Testis (tissue), 2 donors: ENCODE measurements at regions not wholly inside any gene's neighbourhood (a gene's known extent, or its start where the extent isn't known, plus 50 kb on each side); places are given as distances from the start of the nearest gene placed in this dataset.

Experiments
- CTCF ChIP-seq, 3 experiments: fragments of 450-650 bp in 2 of 3; fragments of 200-600 bp in 1 of 3; sonication (generic) in 1 of 3; IDR thresholded peaks; one replicate each; pipeline ENCODE4 v1.5.1; 2016 to 2019; ENCODE audit warnings: antibody characterized with exemption in 3 of 3, mild to moderate bottlenecking in 2 of 3, moderate library complexity in 1 of 3
- POLR2A ChIP-seq: fragments of 450-650 bp; IDR thresholded peaks from one replicate; pipeline ENCODE4 v1.6.1; 2017; ENCODE audit warnings: antibody characterized with exemption, mild to moderate bottlenecking, moderate library complexity

- TF ChIP-seq CTCF (IDR thresholded peaks at IDR 0.05) (no peak), POLR2A (no peak)
Observed at GRCh38 chr2:220894069-220894468, 678.0 kb downstream of the EPHA4 start.
